H1 (cell line): ENCODE measurements at regions not wholly inside any gene's neighbourhood (a gene's known extent, or its start where the extent isn't known, plus 50 kb on each side); places are given as distances from the start of the nearest gene placed in this dataset.

Source experiments
- CEBPB ChIP-seq: IDR thresholded peaks from 2 replicates; pipeline ENCODE4 v1.6.1; 2012; ENCODE audit warnings: low read depth, low read length
- CTCF ChIP-seq, 3 experiments: IDR thresholded peaks; 1 replicate in 2 of 3; 2 replicates in 1 of 3; pipeline versions ENCODE4 v1.5.1 to v1.6.1; 2011; ENCODE audit warnings: low read length in 3 of 3, mild to moderate bottlenecking in 3 of 3, inconsistent platforms in 2 of 3, low read depth in 1 of 3, moderate library complexity in 1 of 3; ENCODE audit not compliant: insufficient read depth in 1 of 3; ENCODE audit errors: control extremely low read depth in 1 of 3
- HDAC2 ChIP-seq, 2 experiments: fragments of 300-600 bp in 1 of 2; sonication (generic) in 1 of 2; IDR thresholded peaks; 2 replicates each; pipeline ENCODE4 v1.6.1; 2011 to 2012; ENCODE audit warnings: low read depth in 2 of 2, low read length in 2 of 2, mild to moderate bottlenecking in 2 of 2, moderate library complexity in 2 of 2, borderline replicate concordance in 1 of 2, inconsistent platforms in 1 of 2
- RFX5 ChIP-seq: IDR thresholded peaks from 2 replicates; pipeline ENCODE4 v1.6.1; 2011; ENCODE audit warnings: low read depth, low read length, improper control_type of control experiment, borderline replicate concordance
- SP2 ChIP-seq: IDR thresholded peaks from 2 replicates; pipeline ENCODE4 v1.6.1; 2012; ENCODE audit warnings: mild to moderate bottlenecking, low read length, inconsistent platforms
- TCF12 ChIP-seq: IDR thresholded peaks from 2 replicates; pipeline ENCODE4 v1.6.1; 2011; ENCODE audit warnings: low read depth, mild to moderate bottlenecking, low read length
- TF ChIP-seq, protein P1 (sequence below): IDR thresholded peaks from 2 replicates; pipeline ENCODE4 v1.6.1; 2012; ENCODE audit warnings: inconsistent platforms

DNA sequence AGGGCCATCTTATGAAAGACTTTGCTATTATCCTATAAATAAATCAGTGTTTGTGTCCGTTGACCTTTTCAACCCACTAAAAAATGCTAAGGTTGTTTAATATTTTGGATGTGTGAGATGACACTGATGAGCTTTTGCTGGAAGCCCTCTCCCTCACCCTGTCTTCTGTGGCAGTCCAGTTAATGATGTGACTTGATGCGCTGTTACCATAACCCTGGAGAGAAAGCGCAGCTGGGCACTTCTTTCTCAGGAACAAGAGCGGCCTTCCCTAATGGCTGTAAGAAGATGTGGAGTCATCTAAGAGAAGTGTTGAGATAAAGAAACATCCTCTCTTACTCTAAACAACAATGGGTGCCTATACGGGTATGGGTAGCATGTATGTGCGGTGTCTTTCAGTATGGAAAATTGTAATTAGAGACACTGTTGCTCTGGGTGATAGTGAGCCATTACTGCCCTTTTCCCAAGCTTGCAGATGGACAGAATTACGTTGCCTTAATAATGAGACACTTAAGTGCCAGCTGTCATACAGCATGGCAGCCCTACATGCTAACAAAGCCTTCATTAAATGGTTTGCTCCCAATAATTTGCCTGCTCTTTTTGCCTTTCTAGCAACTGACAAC, 165.6 kb upstream of the NABP1 start:
- TF ChIP-seq CEBPB (no peak), HDAC2 (IDR thresholded peaks at IDR 0.05; ENCODE audit: borderline replicate concordance in 1 of 2, low read depth in 2 of 2, low read length in 2 of 2) (no peak), CTCF (IDR thresholded peaks at IDR 0.05; ENCODE audit: control extremely low read depth in 1 of 3, insufficient read depth in 1 of 3, low read depth in 1 of 3, low read length in 3 of 3) (no peak), SP2 (no peak), TCF12 (no peak), RFX5 (no peak)
- TF ChIP-seq, protein P1, sequence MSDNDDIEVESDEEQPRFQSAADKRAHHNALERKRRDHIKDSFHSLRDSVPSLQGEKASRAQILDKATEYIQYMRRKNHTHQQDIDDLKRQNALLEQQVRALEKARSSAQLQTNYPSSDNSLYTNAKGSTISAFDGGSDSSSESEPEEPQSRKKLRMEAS, result no peak
